C1 segment of cervical spinal cord (tissue), 14 donors: ENCODE measurements at regions not wholly inside any gene's neighbourhood (a gene's known extent, or its start where the extent isn't known, plus 50 kb on each side); places are given as distances from the start of the nearest gene placed in this dataset.
"Not testable (repeated sequence)": the region's sequence is repeated elsewhere in the genome, so short reads cannot be mapped to it uniquely, and the experiment has no call there.

Experiments used
- DNase-seq, 14 donors: peaks; one replicate each; lab custom pipeline; 2025; lab: John Stamatoyannopoulos, UW

DNA sequence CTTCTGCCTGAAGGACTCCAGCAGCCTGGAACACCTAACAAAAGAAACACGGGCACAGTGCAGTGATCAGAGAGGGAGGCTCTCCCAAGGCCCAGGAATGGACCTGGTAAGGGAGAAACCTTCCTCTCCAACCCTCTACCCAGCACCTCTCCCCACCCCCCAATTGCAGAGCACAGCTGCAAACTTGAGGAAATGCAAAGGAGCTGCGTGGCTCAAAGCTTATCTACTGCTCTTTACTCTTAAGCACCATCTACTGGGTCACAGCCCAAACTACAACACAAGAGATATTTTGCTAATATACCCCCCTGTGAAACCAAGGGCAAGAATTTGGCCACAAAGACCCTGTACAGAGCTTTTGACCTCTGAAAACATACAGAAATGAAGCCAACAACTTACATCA lies 328.3 kb downstream of the OXSM start:
- DNase-seq, result no peak

DNA sequence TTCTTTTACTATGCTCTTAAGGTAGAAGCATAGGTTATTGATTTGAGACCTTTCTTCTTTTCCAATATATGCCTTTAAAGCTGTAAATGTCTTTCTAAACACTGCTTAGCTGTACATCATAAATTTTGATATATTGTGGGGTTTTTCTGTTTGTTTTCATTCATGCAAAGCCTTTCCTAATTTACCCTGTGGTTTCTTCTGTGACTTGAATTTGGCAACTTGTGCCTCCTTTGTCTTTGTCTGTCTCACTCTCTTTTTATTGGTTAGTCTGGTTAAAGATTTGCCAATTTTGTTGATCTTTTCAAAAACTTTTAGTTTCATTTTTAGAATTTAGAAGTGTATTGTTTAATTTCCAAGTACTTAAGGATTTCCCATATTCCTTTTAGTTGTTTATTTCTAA lies 343.1 kb downstream of the OXSM start:
- DNase-seq, result no peak

DNA sequence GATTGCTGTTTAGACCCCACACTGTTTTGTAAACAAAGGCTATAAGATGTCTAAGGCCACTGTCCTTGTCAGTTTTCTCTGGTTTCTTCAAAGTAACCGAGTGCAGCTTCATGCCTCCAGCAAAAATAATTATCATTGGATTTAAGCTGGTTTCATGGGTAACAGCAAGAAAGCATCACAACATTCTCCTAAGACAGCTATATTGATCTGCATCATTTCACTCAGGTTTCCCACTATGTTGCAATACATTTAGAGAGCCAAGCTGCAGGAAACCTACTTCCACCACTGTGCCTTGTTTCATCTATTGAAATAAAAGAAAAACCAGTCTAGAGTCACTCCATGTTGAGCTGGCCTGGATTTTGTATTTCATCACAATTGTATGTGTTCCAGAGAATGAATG lies 351.4 kb downstream of the OXSM start:
- DNase-seq, result no peak

DNA sequence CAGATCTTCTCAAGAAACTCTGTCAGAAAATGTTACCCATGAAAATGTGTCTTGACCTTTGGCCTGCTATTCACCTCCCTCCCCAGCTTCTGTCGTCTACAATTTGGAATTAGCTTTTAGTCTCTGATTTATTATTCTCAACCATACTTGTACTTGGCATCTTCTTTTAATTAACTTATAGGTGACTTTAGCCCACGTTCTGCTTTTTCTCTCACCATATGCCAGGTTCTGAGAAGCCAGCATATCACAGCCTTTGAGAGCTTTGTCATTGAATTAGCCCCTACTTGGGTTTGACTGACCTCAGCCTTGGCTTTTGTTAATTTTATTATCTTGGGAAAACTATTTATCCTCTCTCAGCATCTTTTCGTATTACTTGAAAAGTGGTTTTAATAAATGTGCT lies 355.9 kb downstream of the OXSM start:
- DNase-seq, result no peak

DNA sequence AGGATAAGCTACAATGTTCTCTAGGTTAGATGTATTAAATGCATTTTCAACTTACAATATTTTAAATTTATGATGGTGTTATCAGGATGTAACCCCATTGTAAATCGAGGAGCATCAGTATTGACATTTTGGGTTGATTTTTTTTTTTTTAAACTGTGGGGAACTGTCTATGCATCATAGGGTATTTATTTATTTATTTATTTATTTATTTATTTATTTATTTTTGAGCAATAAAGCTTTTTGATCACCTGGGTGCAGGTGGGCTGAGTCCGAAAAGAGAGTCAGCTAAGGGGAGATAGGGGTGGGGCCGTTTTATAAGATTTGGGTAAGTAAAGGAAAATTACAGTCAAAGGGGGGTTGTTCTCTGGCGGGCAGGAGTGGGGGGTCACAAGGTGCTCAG lies 367.5 kb downstream of the OXSM start:
- not testable (repeated sequence) for DNase-seq

DNA sequence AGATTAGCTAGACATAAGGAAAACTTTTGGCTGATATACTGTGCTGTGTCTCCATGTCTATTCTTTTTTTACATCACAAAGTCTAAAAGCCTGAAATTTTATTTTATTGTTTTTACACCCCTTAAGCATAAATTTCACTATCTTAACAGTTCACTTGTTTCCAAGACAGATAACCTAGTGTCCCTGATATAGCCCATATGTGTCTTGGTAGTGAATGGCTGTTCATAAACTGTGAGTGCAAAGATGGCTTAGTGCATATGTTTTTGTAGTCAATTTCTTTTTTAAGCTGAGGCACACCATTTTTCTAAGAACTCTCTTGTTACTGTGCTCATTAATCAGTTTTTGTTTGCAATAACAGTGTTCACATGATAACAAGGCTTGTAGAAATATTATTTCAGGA lies 381.1 kb downstream of the OXSM start:
- DNase-seq, result no peak

DNA sequence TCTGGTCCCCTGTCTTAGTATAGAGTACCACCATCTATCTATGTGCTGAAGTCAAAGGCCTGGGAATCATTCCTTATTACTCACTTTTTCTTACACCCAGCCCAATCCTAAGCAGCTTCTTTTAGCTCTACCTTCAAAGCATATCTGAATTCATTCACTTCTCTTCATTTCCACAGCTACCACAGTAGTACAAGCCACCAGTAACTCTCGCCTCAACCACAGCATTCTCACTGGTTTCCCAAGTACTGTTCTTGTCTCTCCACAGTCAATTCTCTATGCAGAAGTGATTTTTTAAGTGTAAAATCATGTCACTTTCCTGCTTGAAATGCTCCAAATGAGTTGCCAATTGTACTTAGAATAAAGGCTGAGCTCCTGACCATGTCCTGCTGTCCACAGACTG lies 401.7 kb downstream of the OXSM start:
- DNase-seq, result no peak

DNA sequence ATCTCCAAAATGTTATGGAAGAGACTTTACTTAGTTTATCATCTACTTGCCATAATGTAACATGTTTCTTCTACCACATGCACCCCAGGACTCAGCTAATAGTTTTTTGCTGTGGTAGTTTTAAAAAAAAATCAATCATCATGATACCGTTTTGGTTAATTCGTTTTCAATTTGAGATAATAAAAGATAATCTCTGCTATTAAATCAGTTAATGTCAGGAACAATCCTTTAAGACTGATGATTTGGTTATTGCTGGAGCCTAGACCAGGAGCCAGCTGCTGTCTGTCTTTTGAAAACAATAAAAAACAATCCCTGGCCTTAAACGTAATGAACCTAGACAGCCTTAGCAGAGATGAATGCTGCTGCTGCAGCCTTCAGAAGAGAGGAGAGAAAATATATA lies 403.7 kb downstream of the OXSM start:
- DNase-seq, result no peak

DNA sequence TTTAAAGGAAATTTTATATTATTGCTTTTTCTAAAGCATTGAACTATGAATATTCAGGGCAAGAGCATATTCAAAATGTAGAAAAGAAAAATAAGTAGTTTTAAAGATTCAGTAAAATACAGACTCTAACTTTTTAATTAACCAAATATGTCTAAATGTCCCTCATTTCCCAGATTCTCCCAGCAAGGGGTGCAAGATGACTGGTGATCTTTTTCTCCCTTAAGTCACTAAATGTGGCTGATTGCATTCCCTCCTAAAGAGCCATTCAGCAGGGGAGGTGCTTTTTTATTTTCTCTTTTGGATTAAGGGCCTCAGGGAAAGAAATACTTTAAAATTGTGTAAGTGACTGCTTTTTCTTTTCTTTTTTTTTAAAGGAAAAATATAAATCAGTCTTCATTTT lies 406.9 kb downstream of the OXSM start:
- DNase-seq, result no peak

DNA sequence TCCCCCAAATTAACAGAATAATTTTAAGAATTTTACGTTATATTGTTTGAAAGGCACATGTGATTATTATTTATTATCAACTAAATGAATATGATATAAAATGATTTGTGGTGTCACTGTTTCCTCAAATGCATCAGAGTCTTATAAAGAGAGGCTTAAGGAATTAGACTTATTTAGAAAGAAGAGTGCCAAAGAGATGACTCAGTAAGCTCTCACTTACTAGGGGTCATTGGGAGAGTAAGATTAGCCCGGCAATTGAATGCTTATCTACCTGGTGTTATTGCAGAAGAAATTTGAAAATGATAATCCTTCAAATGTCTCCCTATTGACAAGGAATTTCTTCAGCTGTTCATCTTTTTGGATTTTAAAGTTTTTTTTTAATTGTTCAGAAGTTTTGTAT lies 408.7 kb downstream of the OXSM start:
- DNase-seq, result no peak

DNA sequence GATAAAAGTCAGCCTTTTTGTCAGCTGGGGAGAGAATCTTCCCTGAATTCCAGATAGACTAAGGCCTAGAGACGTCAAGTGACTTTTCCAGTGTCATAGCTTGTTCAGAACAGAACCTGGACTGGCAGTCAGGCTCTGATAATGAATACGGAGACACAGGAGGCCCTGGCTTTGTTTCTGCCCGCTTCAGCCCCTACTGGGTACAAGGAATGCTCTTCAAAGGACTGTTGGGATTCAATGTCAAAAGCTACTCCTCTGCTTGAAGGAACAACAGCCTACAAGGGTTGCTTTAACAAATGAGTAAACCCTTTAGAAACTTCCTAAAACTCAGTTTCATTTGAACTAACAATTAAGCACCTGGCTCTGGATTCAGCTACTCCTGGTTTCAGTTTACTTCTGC lies 412.3 kb downstream of the OXSM start:
- no peak for DNase-seq

DNA sequence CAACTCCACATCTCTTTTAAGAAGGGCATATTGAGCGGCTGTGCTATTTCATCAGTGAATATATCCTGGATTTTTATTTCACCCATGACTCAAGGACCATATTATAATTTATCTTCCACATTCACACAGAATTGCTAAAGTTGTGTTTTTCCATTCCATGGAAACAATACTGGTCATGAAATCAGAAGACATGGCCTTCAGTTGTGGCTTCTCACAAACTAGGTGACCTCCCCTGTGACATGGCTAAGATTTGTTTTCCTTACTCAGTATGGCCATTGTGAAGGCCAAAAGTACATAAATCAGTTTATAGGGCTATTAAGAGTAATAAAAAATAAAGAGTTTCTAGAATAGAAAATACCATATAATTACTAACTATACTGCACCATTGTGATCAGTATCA lies 415.6 kb downstream of the OXSM start:
- DNase-seq, result no peak

DNA sequence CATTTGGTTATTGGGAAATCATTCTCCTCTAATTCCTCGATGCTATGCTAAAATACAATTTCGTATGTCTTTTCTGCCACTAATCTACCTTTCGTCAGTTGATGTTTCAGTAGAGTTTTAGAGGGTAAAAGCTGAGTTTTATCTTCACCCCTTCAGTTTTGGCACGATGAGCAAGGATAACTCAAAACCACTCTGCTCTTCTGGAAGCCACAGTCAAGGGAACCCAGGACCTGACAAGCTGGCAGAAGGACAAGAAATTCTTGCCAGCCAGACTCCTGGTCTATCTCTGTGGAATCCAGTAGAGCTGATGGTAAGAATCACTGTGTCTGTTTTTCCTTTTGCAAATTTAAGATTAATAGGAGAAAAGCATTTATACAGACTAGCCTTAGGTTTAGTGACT lies 414.4 kb upstream of the LRRC3B start:
- peak in 1 of 14 donors; percentile 4 for DNase-seq

DNA sequence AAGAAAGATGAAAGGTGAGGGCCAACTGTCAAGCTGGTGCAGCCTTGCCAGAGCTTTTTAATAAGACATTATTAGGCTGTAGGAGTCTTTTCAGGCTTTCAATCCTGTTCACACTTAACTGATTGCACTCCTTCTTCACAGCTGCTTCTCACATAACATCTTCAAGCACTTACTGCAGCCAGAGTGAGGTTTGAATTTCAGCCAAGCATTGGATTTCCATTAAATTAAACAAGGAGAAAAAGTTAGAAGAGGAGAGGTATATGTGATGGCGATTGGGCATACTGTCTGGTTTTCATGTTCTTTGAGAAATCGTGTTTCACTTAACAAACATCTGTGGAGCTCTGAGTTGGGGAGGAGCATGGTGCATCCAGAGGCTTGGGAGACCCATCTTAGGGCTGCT lies 392.8 kb upstream of the LRRC3B start:
- no peak for DNase-seq

DNA sequence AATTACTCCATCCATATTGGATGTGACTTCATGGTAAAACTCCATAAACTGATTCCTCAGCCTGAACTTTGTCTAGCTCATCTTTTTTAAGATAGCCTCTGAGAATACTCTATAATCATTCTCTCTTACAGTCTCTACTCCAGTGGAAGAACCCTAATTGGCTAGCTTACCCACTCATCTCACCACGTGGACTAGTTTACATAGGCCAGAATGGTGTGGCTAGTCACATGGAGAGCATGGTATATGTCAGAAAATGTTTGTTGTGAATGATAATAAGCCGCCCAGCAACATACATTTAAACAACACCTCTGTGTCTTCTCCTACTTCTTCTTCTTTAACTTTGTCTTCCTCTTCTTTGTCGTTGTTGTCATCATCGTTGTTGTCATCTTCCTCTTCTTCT lies 389.2 kb upstream of the LRRC3B start:
- no peak for DNase-seq

DNA sequence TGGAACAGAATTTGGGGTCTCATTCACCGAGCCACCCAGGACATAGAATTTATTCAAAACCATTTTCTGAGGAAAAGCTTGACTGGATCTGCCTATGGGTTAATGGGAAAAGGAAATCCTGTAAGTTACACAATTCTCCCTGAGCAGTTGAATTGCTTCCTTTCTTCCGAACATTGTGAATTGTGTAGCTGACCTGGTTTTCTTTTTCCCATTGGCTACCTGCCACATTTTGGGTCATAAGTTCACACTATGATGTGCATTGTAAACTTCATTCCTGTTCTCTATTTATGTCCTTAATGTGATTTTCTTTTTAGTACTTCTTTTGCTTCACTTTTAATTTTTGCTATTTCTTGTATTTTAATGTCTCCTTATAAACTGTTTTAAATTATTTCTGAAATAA lies 386.0 kb upstream of the LRRC3B start:
- DNase-seq, result no peak

DNA sequence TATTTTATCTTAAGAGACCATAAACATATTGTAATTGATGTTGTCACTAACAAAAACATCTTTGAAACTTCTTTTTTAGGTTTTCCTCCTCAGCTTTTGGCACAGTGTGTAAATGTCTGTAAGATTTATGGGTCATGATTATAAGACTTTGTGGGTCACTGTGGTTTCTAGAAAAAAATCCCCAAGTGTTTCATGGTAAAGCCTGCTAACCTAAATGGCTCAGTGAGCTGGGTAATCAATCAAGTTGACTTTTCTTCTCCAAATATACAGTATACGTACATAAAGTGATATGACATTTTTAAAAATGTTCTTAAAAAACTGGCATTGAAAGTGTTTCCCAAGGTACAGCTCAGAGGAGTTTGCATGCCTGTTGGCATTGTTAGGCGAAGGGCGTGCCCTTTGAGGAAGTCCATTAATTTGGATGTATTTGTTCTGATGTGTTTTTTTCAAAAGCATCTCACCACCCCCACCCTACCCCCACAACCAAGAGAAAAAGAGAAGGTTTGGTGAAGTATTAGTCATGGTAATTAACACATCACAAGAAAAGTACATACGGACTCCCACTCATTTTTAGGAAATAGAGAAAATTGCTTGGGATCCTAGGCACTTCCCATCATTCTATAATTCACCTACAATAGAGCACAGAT lies 385.4 kb upstream of the LRRC3B start:
- no peak for DNase-seq

DNA sequence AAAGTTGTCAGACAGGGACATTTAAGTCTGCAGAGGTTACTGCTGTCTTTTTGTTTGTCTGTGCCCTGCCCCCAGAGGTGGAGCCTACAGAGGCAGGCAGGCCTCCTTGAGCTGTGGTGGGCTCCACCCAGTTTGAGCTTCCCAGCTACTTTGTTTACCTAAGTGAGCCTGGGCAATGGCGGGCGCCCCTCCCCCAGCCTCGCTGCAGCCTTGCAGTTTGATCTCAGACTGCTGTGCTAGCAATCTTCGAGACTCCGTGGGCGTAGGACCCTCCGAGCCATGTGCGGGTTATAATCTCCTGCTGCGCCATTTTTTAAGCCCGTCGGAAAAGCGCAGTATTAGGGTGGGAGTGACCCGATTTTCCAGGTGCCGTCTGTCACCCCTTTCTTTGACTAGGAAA lies 378.0 kb upstream of the LRRC3B start:
- DNase-seq, result not testable (repeated sequence)

DNA sequence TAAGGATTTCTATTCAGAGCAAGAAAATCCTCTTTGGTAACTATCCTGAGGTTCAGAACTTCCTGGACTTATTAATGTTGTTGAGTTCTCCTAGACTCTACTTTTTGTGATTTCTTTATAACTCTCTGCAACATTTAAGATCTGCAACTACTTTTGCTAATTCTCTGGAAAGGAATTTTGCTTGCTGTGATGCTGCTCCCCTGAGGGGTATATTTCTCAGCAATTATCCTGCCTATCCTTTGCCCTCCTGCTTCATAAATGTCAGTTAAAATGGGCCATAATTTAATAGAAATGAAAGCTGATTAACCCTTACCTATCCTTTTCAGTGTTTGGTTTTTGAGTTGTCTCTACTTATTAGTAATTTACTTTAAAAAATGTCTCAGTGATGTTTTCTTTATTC lies 377.3 kb upstream of the LRRC3B start:
- DNase-seq, result no peak

DNA sequence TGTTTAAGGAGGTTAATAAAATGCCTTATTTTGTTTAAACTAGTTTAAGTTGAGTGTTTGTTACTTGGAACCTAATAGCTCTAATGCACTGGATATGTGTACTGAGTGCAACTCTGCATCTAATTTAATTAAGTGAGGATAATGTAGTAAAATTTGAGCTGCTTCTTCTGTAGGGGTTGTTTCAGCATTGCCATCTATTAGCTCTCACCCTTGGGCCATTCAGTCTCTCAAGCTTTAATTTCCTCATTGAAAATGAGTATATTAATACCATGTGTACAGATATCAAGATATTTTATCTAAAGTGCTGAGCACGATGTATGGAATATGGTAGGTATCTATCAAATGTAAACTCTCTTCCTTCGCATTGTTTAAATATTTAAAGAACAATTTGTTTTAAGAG lies 375.7 kb upstream of the LRRC3B start:
- DNase-seq, result no peak

DNA sequence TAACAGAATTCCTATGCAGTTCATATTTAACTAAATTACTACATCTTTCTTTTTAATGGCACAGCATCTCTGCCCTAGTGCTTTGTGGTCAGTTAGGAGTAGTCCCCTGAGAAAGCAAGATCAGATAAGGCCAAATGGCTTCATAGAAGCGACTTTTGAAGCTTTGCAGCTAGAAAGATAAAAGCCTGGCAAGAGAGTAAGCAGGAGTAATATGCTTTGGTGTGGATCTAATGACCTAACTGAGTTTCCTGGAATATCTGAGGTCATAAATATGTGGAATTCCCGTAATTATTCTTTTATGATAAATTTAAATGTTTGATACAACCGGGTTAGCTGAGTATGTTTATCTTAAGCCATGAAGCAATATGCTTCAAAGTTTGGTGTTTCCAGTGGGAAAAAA lies 374.9 kb upstream of the LRRC3B start:
- DNase-seq, result no peak

DNA sequence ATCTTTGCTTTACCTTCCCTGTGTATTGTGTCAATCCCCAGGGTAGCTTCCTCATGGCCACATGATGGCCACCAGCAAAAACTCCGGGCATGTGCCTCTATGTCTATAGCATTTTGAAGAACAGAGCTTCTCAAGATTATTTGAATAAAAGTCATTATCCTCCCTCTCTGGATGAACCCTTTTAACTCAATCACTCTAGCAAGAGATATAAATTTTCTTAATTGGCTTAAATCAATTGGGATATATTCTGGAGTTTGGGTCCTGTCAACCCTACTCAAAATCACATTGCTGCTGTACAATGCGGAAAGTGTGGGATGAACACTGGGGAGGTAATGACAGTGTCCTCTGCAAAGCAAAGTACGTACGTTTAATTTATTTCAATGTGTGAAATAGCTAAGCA lies 370.6 kb upstream of the LRRC3B start:
- no peak for DNase-seq

DNA sequence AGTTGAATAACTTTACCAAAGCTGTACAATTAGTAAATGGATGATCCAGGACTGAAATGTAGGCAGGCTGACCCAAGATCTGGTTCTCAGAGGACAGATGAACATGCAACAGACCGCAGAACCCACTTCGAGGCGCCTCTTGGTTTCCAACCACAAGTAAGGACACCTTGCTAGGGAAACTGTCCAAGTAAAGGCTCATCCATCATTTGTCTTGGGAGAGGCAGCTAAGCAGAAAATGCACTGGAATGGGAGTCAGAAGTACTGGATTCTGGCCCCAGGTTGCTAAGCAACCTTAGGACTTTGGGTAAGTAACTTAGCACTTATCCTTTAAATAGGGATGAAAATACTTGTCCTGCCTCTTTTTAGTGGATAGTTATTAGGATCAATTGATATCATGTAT lies 366.3 kb upstream of the LRRC3B start:
- DNase-seq, result no peak

DNA sequence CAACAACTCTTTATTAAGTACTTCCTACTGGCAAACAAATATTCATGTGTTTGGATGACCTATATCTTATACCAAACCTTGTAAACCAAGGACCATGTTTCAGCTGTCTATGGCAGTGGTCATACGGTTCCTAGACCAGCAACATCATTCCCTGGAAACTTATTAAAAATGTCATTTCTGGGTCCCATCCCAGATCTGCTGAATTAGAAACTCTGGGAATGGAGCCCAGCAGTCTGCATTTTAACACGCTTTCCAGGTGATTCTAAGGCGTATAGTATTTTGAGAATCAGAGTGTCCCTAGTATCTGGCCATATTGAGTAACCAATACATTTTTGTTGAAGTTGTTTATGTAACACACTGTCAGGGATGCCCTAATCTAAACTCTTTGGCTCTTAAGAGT lies 363.4 kb upstream of the LRRC3B start:
- DNase-seq, result peak in 1 of 14 donors; percentile 72

DNA sequence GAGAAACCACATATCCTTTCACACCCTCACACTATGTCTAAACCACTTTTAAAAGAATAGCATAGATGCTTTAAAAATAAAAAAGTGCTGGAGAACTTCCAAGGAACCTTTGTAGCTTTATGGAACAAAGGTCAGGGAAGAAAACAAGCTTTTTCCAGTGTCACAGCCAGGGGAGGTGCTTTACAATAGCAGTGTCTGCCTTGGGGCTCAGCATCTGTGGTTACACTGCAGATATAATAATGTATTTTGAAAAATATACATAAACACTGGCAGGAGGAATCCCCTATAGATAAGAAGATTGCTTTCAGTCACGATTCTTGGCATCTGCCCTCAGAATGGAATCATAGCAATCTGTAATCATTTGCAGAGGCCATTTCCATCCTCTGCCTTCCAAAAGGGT lies 362.4 kb upstream of the LRRC3B start:
- DNase-seq, result no peak
